A204.1 (cell line): ENCODE measurements at regions not wholly inside any gene's neighbourhood (a gene's known extent, or its start where the extent isn't known, plus 50 kb on each side); places are given as distances from the start of the nearest gene placed in this dataset.
"Not testable (repeated sequence)": the region's sequence is repeated elsewhere in the genome, so short reads cannot be mapped to it uniquely, and the experiment has no call there.

ENCODE experiments used
- FAIRE-seq: peaks from 2 replicates; lab custom pipeline; 2012; peaks lifted over from hg19 to GRCh38; lab: Jason Lieb, UNC

DNA sequence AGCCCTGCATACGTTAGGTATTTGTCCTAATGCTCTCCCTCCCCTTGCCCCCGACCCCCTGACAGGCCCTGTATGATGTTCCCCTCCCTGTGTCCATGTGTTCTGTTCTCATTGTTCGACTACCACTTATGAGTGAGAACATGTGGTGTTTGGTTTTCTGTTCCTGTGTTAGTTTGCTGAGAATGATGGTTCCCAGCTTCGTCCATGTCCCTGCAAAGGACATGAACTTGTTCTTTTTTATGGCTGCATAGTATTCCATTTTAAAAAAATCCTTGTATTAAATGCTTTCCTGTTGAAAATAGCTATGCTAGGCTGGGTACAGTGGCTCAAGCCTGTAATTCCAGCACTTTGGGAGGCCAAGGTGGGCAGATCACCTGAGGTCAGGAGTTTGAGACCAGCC is 232.2 kb downstream of the RPLP1 start:
- FAIRE-seq: not testable (repeated sequence)

DNA sequence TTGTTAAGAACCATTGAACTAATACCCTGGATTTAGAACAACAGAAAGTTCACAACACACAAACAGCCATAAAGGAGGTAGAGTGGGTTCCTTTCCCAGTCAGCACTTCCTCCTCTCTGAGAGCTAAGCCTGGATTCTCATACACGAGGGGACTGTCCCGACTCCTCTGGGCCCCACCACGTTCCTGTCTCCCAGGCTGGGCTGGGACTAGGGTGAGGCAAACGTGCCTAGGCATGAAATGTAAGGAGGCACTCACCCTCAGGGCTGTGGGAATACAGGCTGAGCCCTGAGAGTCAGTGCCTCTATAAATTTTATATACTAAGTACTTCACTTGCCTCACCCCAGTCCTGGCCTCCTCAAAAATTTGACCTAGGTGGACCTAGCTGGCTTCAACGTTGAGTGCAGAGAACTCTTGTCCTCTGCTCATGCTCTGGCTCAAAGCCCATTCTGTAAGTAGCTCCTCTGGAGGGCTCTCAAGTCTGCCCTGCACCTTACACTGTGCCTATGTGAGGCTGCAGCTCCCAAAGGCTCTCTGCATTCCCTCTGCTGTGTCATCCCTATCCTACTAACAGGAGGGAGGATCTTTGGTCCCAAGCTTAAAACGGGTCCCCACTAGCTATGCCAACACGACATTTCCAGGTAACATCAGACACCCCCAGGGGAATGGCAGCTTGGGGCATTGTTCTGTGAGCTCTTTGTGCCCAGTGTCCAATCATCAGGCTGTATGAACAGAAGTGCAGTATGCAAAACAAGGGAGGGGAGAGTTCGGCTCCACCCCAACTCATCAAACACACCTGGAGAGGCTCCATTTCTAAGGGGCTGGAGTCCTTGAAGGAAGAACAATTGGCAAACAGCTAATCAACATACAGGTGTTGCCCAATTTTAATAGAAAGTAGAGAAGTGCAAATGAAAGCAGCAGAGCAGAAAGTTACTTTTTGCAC is 233.2 kb downstream of the RPLP1 start:
- no peak for FAIRE-seq

DNA sequence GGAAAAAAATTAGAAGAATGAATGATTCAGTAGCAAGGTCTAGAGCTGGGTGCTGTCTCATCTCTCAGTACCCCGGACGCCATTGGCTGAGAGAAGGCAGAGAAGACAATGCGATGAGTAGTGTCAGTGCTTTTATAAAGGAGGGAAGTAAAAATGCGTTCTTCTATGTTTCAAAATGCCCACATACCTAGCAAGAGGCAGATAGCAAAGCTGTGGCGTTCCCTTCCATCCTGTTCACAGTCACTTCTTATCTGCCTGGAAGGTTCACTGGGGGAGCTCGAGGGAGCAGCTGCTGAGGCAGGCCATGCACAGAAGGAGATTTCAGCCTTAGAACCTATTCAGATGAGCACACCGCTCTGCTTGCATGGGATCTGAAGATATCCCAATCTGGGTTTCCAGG is 234.0 kb downstream of the RPLP1 start:
- FAIRE-seq: no peak

DNA sequence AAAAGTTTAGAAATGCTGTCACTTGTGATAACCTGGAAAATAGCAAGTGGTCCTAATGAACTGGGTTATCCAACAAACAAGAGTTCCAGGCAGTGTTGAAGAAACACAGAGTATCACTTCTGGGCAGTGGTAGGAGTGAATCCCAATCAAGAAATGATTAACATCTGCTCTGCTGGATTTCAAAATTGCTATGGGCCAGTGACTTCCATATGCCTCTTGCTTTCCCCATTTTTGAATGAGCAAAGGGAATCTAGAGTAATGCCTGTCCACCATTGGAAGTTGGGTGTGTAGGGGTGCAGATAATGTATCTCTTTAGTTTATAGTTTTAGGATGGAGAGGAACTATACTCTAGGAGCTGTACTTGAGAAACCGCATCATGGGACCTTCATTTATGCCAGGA is 236.5 kb downstream of the RPLP1 start:
- FAIRE-seq: no peak

DNA sequence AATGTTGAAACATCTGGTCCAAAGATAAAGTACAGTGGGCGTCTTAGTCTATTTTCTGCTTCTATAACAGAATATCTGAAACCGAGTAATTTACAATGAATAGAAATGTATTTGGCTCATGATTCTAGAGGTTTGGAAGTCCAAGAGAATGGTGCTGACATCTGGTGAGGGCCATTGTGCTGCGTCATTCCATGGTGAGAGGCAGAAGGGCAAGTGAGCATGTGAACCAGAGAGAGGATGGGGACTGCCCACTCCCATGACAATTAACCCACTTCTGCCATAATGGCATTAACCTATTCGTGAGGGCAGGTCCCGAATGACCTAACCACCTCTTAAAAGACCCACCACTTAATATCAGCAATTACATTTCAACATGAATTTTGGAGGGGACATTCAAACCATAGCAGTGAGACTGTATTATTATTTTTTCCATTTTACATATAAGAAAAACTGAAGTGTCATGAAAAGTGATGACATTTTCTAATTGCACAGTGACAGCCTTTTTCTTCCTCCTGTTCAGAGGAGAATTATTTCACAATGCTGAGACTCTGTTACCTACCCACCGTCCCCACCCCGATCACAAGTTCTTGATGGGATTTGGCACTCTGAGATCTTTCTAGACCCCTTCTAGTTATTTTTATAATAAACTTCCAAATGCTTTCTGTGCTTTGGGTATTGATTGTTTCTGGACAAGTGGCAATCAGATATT is 238.8 kb downstream of the RPLP1 start:
- no peak for FAIRE-seq

DNA sequence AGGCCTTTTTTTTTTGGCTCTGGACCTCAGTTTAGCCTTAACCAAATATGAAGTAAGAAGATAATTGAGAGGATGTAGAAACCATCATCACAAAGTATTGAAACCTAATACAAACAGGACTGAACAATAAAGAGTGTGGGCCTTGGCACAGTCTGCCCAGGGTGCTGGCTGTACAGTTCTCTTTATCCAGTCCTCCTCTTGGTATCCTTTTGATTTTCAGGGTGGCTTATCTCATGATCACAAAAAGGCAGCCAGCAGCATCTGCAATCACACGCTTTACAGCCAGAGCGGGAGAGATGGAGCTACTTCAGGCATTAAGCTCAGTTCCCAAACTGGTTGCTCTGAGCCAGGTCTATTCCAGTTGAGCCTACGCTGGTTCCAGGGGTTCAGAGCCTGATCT is 239.7 kb downstream of the RPLP1 start:
- no peak for FAIRE-seq

DNA sequence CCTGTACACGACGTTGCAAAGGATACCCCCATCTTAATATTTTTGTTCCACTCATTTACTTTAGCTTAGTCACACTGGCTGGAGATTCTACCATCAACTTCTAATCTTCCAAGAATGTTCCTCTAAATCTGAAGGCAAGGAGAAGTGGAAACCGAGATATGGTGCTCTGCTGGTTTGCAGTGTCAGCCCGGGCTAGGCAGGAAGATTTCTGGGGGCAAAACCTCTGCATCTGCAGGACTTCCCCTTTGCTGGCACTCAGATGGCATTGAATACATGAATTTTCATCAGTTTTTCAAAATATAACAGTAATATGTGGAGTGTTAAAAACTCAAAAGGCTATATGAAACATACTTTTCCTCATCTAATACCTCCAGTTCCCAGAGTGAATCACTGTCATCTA is 240.4 kb downstream of the RPLP1 start:
- no peak for FAIRE-seq

DNA sequence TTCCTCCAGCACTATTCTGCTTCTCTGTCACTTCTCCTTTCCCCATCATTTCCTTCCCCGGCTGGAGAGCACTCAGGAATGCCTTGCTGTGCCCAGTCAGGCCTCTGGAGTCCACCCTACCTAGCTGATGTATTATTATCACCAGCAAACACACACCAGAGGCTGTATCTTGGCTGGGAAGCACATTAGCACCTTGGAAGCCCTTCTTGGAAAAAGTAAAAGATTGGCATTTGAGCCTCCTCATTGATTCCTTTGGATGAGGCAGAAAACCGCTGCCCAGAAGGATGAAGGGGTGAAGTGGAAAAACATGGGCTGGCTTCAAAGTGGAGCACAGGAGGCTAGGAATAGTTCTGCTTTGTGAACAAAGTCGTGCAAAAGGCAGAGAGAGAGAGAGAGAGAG is 244.3 kb downstream of the RPLP1 start:
- no peak for FAIRE-seq

DNA sequence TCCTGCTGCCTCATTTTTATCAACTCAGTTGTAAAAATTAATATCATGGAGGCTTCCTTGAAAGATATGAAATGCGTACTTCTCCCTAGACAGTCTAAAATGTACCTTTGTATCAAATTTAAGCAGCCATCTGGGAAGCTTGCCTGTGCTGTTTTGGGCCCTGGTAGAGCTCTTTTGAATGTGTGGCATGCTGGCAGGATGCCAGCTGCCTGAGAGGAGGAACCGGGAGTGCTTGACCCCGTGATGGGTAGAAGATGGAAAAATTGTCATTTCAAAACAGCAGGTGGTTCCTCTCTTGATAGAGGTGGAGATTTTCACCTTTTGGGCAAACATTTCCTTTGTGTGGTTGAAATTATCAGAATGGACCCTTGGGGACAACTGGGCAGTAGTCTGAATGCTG is 245.3 kb downstream of the RPLP1 start:
- no peak for FAIRE-seq

DNA sequence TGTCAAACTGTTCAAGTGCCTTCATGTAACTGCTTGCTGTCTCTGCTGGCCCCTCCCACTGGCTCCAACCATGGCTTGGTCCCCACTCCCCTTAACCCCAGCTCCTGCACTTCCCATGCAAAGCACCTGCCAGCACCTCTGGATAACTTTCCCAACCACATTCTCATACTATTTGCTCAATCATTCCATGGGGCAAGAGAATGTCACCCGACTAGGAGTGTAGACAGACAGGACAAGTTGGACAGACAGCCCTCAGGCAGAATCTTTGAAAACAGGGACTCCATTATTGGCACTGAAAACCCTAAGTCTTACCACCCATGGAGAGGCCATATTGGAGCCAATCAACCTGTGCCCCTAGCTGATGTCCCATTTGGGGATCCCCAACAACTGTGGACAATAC is 246.5 kb downstream of the RPLP1 start:
- FAIRE-seq: no peak

DNA sequence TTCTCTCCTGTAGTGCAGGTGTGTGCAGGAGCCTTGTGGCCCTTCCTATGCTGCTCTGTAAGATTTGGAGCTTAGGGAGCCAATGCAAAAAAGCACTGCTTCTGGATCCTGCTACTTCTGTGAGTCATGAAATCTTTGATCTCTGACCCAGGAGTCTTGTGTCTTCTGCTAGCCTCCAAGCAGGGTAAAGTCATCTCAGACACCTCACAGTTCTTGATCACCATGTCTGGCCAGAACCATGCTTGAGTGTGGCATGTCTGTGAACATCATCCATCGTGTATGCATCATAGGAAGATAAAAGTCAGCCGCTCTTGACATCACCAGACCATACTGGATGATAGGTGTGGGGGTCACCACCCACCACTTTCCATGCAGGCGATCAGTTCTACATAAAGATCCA is 247.8 kb downstream of the RPLP1 start:
- no peak for FAIRE-seq

DNA sequence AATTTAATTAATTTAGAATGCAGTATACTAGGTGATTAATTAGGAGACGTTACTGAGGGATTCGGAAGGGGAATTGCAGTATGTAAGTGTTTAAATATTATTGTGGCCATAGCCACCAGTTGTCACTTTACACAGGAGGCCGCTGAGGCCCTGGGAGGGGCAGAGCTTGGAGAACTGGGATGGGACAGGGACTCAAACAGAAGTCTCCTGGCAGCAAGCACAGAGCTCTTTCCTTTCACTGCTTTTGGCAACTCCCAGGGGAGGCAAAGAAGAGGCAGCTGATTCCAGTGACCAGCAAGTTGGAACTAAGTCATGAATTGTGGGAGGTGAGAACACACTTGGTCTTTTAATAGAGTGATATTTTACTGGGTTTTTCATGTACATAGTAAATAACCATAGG is 248.6 kb downstream of the RPLP1 start:
- no peak for FAIRE-seq

DNA sequence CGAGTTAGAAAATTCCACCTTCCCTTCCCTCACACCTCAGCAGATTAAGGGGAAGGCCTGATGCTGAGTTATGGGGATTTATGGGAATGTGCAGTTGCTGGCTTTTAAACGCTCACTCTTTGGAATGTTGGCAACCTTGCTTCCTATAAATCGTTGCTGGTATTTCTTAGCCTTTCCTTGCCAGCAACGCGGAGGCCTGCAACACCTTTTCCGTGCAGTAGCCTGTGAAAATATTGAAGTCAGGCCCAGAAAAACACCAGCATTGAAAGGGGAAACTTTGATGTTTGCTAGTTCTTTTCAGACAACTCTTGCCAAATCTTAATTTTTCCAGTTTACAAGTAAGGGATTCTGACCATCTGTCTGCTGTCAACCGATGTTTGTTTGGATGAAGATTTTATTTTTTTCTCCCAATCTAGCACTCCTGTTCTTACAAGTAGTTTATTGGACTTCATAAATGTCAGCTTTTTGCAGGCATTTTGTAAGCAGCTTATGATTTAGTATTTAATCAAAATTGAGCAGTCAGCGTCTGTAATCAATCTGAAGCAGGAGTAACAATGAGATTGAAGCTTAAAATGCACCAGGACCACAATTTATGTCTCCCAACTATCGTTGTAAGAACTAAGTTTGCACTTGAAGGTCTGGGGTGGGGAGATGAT is 251.0 kb downstream of the RPLP1 start:
- FAIRE-seq: no peak

DNA sequence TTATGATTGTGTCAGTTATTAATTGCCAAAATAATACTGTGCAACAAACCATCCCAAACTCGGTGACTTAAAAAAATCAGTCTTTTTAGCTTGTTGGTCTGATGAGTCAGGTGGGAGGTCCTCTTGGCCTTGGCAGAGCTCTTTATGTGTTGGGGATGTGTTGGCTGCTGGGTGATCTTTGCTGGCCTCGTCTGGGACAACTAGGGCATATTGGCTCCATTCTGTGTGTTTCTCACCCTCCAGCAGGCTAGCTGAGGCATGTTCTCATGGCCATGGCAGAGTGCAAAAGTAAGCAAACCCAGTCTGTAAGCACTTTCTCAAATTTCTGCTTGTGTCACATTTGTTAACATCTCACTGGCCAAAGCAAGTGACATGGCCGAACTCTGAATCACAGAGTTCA is 251.6 kb downstream of the RPLP1 start:
- FAIRE-seq: no peak

DNA sequence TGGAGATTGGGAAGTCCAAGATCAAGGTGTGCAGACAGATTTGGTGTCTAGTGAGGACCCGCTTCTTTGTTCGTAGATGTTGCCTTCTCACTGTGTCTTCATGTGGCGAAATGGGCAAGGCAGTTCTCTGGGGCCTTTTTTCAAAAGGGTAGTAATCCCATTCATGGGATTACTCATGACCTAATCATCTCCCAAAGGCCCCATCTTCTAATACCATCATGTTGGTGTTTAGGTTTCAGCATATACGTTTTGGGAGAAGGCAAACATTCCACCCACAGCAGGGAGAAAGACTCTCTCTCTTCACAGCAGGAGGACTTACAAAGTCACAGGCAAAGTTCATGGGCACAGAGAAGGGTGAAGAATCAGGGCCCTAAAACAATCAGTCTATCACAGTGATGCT is 252.1 kb downstream of the RPLP1 start:
- FAIRE-seq: no peak

DNA sequence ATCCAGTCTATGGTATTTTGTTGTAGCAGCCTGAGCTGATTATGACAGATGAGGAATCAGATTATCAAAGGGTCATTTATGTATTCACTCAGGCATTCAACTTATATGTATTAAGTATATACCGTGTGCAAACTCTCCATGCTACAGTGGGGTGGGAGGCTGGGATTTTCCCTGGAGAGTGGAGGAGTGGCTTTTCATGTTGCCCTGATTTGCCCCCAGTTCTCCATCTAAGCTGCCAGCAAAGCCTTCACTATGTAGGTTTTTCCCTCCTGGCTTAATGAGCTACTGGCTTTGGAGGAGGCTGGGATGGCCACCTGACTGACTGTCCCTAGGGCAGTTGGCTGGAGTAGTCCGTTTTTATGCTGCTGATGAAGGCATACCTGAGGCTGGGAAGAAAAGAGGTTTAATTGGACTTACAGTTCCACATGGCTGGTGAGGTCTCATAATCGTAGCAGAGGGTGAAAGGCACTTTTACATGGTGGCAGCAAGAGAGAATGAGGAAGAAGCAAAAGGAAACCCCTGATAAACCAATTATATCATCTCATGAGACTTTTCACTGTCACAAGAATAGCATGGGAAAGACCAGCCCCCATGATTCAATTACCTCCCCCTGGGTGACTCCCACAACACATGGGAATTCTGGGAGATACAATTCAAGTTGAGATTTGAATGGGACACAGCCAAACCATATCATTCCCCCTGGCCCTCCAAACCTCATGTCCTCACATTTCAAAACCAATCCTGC is 253.9 kb downstream of the RPLP1 start:
- no peak for FAIRE-seq

DNA sequence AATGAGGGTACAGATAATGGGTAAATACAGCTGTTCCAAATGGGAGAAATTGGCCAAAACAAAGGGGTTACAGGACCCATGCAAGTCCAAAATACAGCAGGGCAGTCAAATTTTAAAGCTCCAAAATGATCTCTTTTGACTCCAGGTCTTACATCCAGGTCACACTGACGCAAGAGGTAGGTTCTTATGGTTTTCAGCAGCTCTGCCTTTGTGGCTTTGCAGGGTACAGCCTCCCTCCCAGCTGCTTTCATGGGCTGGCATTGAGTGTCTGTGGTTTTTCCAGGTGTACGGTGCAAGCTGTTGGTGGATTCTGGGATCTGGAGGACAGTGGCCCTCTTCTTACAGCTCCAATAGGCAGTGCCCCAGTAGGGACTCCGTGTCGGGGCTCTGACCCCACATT is 254.6 kb downstream of the RPLP1 start:
- not testable (repeated sequence) for FAIRE-seq

DNA sequence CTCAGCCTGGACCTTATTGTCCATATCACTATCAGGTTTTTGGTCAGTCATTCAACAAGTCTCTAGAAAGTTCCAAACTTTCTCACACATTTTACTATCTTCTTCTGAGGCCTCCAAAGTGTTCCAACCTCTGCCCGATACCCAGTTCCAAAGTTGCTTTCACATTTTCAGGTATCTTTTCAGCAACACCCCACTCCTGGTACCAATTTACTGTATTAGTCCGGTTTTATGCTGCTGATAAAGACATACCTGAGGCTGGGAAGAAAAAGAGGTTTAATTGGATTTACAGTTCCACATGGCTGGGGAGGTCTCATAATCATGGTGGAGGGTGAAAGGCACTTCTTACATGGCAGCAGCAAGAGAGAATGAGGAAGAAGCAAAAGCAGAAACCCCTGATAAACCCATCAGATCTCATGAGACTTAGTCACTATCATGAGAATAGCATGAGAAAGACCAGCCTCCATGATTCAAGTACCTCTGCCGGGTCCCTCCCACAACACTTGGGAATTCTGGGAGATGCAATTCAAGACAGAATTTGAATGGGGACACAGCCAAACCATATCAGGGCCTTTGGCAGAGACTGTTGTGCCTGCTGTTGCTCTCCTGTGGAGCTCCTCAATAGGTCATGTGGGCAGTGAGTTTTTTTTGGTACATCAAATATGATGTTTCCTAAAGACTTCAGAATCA is 256.0 kb downstream of the RPLP1 start:
- not testable (repeated sequence) for FAIRE-seq

DNA sequence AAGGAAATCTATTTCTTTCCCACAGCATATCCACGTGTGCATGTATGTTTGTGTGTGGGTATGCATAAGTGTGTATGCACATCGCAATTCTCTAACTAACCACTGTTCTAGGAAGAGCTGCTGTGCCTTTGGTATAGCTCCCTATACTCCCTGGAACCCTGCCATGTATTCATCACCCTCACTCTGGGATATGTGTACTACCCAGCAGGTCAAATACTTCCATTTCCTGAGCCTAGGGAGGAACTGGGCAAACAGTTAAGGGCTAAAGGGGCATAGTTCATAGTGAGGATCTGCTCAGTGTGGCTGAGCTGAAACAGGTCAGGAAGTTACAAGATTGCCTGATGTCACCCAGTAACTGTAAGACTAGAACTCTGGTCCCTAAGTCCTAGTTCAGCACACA is 260.4 kb downstream of the RPLP1 start:
- no peak for FAIRE-seq

DNA sequence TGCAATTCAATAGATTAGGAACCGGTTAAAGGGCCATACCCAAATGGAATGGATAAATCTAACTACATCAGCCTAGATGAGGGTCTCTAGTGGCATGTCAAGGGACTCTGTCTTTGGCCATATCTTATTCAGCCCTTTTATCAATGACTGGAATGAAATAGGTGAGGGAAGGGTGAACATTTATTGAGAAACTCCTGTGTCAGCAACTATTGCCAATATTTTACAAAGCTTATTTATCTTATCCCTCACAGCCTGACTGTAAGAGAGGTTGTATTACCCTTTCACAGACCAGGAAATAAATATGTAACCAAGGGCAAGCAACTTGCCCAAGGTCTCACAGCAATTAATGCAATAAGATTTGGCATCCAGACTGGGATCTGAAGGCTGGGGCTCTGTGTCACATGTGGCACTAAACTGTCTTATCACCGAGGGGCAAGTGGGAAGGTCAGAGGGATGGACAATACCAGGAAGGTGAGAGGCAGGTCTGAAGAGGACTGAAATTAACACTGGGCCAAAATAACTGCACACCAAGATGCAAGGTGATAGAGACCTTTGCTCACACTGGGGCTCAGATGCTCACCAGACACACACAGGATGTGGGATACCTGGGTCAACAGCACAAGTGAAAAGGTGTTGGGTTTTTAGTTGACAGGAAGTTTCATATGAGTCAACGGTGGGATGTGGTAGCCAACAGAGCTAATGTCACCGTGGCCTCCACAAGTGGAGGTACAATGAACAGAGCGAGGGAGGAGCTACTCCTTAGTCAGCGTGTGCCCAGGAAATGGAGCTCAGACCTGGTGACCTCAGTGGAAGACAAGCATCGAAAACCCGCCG is 261.3 kb downstream of the RPLP1 start:
- no peak for FAIRE-seq

DNA sequence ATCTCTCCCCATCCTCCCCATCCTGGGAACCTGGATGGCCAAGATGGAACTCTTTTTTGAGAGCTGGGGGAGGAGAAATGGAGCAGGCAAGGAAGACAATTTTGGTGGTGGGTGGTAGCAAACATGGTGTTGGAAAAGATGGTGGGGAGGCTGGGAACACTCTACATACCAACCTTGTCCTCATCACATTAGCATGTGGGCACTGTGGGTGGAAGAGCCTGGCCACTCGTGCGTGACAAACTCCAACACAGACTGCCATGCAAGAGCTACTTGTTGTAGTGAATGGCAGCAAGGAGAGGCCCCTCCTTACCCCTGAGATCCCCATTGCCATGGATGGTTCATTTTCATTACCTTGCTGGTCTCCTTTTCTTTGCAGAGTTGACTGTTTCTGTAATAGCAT is 262.6 kb downstream of the RPLP1 start:
- no peak for FAIRE-seq
